HepG2 (cell line): ENCODE measurements at regions not wholly inside any gene's neighbourhood (a gene's known extent, or its start where the extent isn't known, plus 50 kb on each side); places are given as distances from the start of the nearest gene placed in this dataset.
A peak's percentile ranks its signal among the peaks of the same experiment; 100 is the strongest.

Experiments used
- ARNTL ChIP-seq: sonication (generic); formaldehyde crosslinking; IDR thresholded peaks from 2 replicates; pipeline ENCODE4 v1.4.0; 2020; ENCODE audit warnings: mild to moderate bottlenecking, missing genetic modification reagents
- BRCA1 ChIP-seq: sonication (generic); formaldehyde crosslinking; IDR thresholded peaks from 2 replicates; pipeline ENCODE4 v1.4.0; 2020; ENCODE audit warnings: missing genetic modification reagents
- CREBL2 ChIP-seq: sonication (generic); formaldehyde crosslinking; IDR thresholded peaks from 2 replicates; pipeline ENCODE4 v1.8.1; 2023; ENCODE audit warnings: missing genetic modification reagents, mild to moderate bottlenecking, borderline replicate concordance
- EED ChIP-seq: sonication (generic); formaldehyde crosslinking; IDR thresholded peaks from 2 replicates; pipeline ENCODE4 v1.5.0; 2020; ENCODE audit warnings: mild to moderate bottlenecking, missing genetic modification reagents
- FOXK1 ChIP-seq: sonication (generic); formaldehyde crosslinking; IDR thresholded peaks from 2 replicates; pipeline ENCODE4 v1.4.0; 2020; ENCODE audit warnings: low read depth, missing genetic modification reagents, borderline replicate concordance
- HDAC1 ChIP-seq: sonication (generic); formaldehyde crosslinking; IDR thresholded peaks from 2 replicates; pipeline ENCODE4 v1.5.1; 2020; ENCODE audit warnings: mild to moderate bottlenecking, missing genetic modification reagents
- KDM3A ChIP-seq: IDR thresholded peaks from 2 replicates; pipeline ENCODE4 v1.6.1; 2018; ENCODE audit warnings: low read depth, missing compliant biosample characterization
- KDM5A ChIP-seq: fragments of 200-600 bp; sonication (generic); IDR thresholded peaks from 2 replicates; pipeline ENCODE4 v1.7.0; 2018; ENCODE audit warnings: antibody characterized with exemption, mild to moderate bottlenecking, low read length, borderline replicate concordance
- SP1 ChIP-seq, 2 experiments: fragments of 450-650 bp in 1 of 2; sonication (generic) in 1 of 2; formaldehyde crosslinking in 1 of 2; IDR thresholded peaks; 2 replicates each; pipeline versions ENCODE4 v1.4.0 to v1.6.1; 2016 to 2020; ENCODE audit warnings: missing genetic modification reagents in 1 of 2
- ZC3H13 ChIP-seq: sonication (generic); formaldehyde crosslinking; IDR thresholded peaks from 2 replicates; pipeline ENCODE4 v1.8.1; 2023; ENCODE audit warnings: mild to moderate bottlenecking, missing genetic modification reagents, moderate library complexity
- ZMAT3 ChIP-seq: sonication (generic); formaldehyde crosslinking; conservative IDR thresholded peaks from 2 replicates; pipeline ENCODE4 v1.7.0; 2021; ENCODE audit warnings: missing genetic modification reagents
- ZNF3 ChIP-seq: IDR thresholded peaks from 2 replicates; pipeline ENCODE4 v1.7.0; 2017; ENCODE audit warnings: inconsistent platforms
- ZNF430 ChIP-seq: sonication (generic); formaldehyde crosslinking; IDR thresholded peaks from 2 replicates; pipeline ENCODE4 v1.9.0; 2021; ENCODE audit warnings: mild to moderate bottlenecking, missing genetic modification reagents
- ZNF484 ChIP-seq: sonication (generic); formaldehyde crosslinking; IDR thresholded peaks from 2 replicates; pipeline ENCODE4 v1.5.1; 2020; ENCODE audit warnings: mild to moderate bottlenecking, low read depth, missing genetic modification reagents, borderline replicate concordance
- ZNF543 ChIP-seq: sonication (generic); formaldehyde crosslinking; IDR thresholded peaks from 2 replicates; pipeline ENCODE4 v1.4.0; 2020; ENCODE audit warnings: mild to moderate bottlenecking, missing genetic modification reagents
- ZNF784 ChIP-seq: sonication (generic); formaldehyde crosslinking; IDR thresholded peaks from 2 replicates; pipeline ENCODE4 v1.5.1; 2020; ENCODE audit warnings: missing genetic modification reagents, mild to moderate bottlenecking, borderline replicate concordance
- ZZZ3 ChIP-seq: sonication (generic); formaldehyde crosslinking; IDR thresholded peaks from 2 replicates; pipeline ENCODE4 v1.4.0; 2020; ENCODE audit warnings: missing genetic modification reagents, mild to moderate bottlenecking, borderline replicate concordance
- TF ChIP-seq, protein P1 (sequence below): sonication (generic); formaldehyde crosslinking; IDR thresholded peaks from 2 replicates; pipeline ENCODE4 v1.5.1; 2020; ENCODE audit warnings: missing genetic modification reagents, mild to moderate bottlenecking, borderline replicate concordance
- TF ChIP-seq, protein P2 (sequence below): sonication (generic); formaldehyde crosslinking; IDR thresholded peaks from 2 replicates; pipeline ENCODE4 v1.4.0; 2020; ENCODE audit warnings: low read depth, mild to moderate bottlenecking, missing genetic modification reagents
- TF ChIP-seq, protein P3 (sequence below): sonication (generic); formaldehyde crosslinking; IDR thresholded peaks from 2 replicates; pipeline ENCODE4 v1.4.0; 2020; ENCODE audit warnings: missing genetic modification reagents
- TF ChIP-seq, protein P4 (sequence below): sonication (generic); formaldehyde crosslinking; IDR thresholded peaks from 2 replicates; pipeline ENCODE4 v1.4.0; 2020; ENCODE audit warnings: missing genetic modification reagents

- TF ChIP-seq, protein P1, sequence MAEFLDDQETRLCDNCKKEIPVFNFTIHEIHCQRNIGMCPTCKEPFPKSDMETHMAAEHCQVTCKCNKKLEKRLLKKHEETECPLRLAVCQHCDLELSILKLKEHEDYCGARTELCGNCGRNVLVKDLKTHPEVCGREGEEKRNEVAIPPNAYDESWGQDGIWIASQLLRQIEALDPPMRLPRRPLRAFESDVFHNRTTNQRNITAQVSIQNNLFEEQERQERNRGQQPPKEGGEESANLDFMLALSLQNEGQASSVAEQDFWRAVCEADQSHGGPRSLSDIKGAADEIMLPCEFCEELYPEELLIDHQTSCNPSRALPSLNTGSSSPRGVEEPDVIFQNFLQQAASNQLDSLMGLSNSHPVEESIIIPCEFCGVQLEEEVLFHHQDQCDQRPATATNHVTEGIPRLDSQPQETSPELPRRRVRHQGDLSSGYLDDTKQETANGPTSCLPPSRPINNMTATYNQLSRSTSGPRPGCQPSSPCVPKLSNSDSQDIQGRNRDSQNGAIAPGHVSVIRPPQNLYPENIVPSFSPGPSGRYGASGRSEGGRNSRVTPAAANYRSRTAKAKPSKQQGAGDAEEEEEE (CRISPR knock-in tag): no peak
- TF ChIP-seq, protein P2, sequence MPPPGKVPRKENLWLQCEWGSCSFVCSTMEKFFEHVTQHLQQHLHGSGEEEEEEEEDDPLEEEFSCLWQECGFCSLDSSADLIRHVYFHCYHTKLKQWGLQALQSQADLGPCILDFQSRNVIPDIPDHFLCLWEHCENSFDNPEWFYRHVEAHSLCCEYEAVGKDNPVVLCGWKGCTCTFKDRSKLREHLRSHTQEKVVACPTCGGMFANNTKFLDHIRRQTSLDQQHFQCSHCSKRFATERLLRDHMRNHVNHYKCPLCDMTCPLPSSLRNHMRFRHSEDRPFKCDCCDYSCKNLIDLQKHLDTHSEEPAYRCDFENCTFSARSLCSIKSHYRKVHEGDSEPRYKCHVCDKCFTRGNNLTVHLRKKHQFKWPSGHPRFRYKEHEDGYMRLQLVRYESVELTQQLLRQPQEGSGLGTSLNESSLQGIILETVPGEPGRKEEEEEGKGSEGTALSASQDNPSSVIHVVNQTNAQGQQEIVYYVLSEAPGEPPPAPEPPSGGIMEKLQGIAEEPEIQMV (CRISPR knock-in tag): no peak
- TF ChIP-seq, protein P3, sequence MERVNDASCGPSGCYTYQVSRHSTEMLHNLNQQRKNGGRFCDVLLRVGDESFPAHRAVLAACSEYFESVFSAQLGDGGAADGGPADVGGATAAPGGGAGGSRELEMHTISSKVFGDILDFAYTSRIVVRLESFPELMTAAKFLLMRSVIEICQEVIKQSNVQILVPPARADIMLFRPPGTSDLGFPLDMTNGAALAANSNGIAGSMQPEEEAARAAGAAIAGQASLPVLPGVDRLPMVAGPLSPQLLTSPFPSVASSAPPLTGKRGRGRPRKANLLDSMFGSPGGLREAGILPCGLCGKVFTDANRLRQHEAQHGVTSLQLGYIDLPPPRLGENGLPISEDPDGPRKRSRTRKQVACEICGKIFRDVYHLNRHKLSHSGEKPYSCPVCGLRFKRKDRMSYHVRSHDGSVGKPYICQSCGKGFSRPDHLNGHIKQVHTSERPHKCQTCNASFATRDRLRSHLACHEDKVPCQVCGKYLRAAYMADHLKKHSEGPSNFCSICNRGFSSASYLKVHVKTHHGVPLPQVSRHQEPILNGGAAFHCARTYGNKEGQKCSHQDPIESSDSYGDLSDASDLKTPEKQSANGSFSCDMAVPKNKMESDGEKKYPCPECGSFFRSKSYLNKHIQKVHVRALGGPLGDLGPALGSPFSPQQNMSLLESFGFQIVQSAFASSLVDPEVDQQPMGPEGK (CRISPR knock-in tag): peak; percentile 28; the same call in 1 of the 2 replicates
- TF ChIP-seq FOXK1 (CRISPR knock-in tag) (peak; percentile 33; the same call in 1 of the 2 replicates), CREBL2 (CRISPR knock-in tag) (no peak), ZMAT3 (CRISPR knock-in tag) (no peak), ZNF430 (CRISPR knock-in tag) (no peak), ZC3H13 (CRISPR knock-in tag) (no peak), ZZZ3 (CRISPR knock-in tag) (no peak), ZNF484 (CRISPR knock-in tag) (no peak), BRCA1 (no peak), SP1 (IDR thresholded peaks at IDR 0.05) (no peak), SP1 (CRISPR knock-in tag; IDR thresholded peaks at IDR 0.05) (no peak), KDM5A (no peak), ZNF543 (no peak), EED (CRISPR knock-in tag) (no peak), KDM3A (0 out of 2 replicates have a peak, but pooled peaks have one; percentile 25), HDAC1 (no peak), ARNTL (CRISPR knock-in tag) (no peak), ZNF3 (CRISPR knock-in tag) (no peak), ZNF784 (CRISPR knock-in tag) (no peak)
- TF ChIP-seq, protein P4, sequence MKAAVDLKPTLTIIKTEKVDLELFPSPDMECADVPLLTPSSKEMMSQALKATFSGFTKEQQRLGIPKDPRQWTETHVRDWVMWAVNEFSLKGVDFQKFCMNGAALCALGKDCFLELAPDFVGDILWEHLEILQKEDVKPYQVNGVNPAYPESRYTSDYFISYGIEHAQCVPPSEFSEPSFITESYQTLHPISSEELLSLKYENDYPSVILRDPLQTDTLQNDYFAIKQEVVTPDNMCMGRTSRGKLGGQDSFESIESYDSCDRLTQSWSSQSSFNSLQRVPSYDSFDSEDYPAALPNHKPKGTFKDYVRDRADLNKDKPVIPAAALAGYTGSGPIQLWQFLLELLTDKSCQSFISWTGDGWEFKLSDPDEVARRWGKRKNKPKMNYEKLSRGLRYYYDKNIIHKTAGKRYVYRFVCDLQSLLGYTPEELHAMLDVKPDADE (CRISPR knock-in tag): no peak
Measured at GRCh38 chr17:72362376-72363088, 241.7 kb downstream of the SOX9 start (continued).
